SK-N-MC (cell line): ENCODE measurements at regions not wholly inside any gene's neighbourhood (a gene's known extent, or its start where the extent isn't known, plus 50 kb on each side); places are given as distances from the start of the nearest gene placed in this dataset.

Experiments
- EZH2 ChIP-seq: fragments of 200-600 bp; sonication (generic); IDR thresholded peaks from one replicate; pipeline ENCODE4 v1.6.1; 2017; ENCODE audit warnings: antibody characterized with exemption
- FOXP2 ChIP-seq: optimal IDR thresholded peaks from 2 replicates; pipeline ENCODE3; 2011; ENCODE audit warnings: mild to moderate bottlenecking, moderate library complexity; ENCODE audit not compliant: insufficient read depth; ENCODE audit errors: extremely low read length, control extremely low read depth

DNA sequence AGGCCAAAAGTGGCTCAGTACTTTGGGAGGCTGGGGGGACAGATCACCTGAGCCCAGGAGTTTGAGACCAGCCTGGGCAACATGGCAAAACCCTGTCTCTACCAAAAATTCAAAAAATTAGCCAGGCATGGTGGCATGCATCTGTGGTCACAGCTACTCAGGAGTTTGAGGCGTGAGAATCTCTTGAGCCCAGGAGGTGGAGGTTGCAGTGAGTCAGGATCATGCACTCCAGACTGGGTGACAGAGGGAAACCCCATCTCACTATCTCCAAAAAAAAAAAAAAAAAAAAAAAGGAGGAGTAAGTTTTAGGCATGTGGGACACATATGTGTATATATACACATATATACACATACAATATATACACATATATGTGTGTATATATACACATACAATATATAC, 165.3 kb upstream of the DPYD start:
- TF ChIP-seq FOXP2 (no peak), EZH2 (no peak)
